HPDE6-E6E7 (cell line): ENCODE measurements at regions not wholly inside any gene's neighbourhood (a gene's known extent, or its start where the extent isn't known, plus 50 kb on each side); places are given as distances from the start of the nearest gene placed in this dataset.
"Not testable (repeated sequence)": the region's sequence is repeated elsewhere in the genome, so short reads cannot be mapped to it uniquely, and the experiment has no call there.

Experiments used
- DNase-seq: peaks from one replicate; pipeline ENCODE4 v3.0.0; 2011; ENCODE audit warnings: missing footprints; ENCODE audit errors: extremely low spot score

GRCh38 chr4:81673961-81674360 lies 202.3 kb upstream of the RASGEF1B start:
- DNase-seq: no peak

GRCh38 chr4:81668328-81668727 lies 196.6 kb upstream of the RASGEF1B start:
- not testable (repeated sequence) for DNase-seq

GRCh38 chr4:81667539-81667938 lies 195.8 kb upstream of the RASGEF1B start:
- DNase-seq: no peak

GRCh38 chr4:81666491-81666890 lies 194.8 kb upstream of the RASGEF1B start:
- no peak for DNase-seq

- no peak for DNase-seq
Measured at GRCh38 chr4:81665649-81666048, 193.9 kb upstream of the RASGEF1B start.

GRCh38 chr4:81665045-81665444 lies 193.3 kb upstream of the RASGEF1B start:
- no peak for DNase-seq

GRCh38 chr4:81664079-81664478 lies 192.4 kb upstream of the RASGEF1B start:
- no peak for DNase-seq

GRCh38 chr4:81663368-81663767 lies 191.7 kb upstream of the RASGEF1B start:
- DNase-seq: no peak

- DNase-seq: no peak
Measured at GRCh38 chr4:81659051-81659450, 187.3 kb upstream of the RASGEF1B start.

- no peak for DNase-seq
Measured at GRCh38 chr4:81652069-81652478, 180.4 kb upstream of the RASGEF1B start.

- no peak for DNase-seq
Measured at GRCh38 chr4:81651243-81651899, 179.7 kb upstream of the RASGEF1B start.

GRCh38 chr4:81650606-81651242 lies 179.0 kb upstream of the RASGEF1B start:
- no peak for DNase-seq

- no peak for DNase-seq
Measured at GRCh38 chr4:81648576-81649275, 177.0 kb upstream of the RASGEF1B start.

GRCh38 chr4:81647388-81647787 lies 175.7 kb upstream of the RASGEF1B start:
- DNase-seq: no peak

- no peak for DNase-seq
Measured at GRCh38 chr4:81642543-81642942, 170.8 kb upstream of the RASGEF1B start.

- no peak for DNase-seq
Measured at GRCh38 chr4:81639248-81639647, 167.5 kb upstream of the RASGEF1B start.

GRCh38 chr4:81638698-81639097 lies 167.0 kb upstream of the RASGEF1B start:
- DNase-seq: no peak

GRCh38 chr4:81635739-81636138 lies 164.0 kb upstream of the RASGEF1B start:
- DNase-seq: peak; percentile 40

- DNase-seq: no peak
Measured at GRCh38 chr4:81634766-81635549, 163.3 kb upstream of the RASGEF1B start.

GRCh38 chr4:81634165-81634564 lies 162.5 kb upstream of the RASGEF1B start:
- no peak for DNase-seq

GRCh38 chr4:81632581-81633299 lies 161.0 kb upstream of the RASGEF1B start:
- peak; percentile 44 for DNase-seq
